ENCODE measurements at regions not wholly inside any gene's neighbourhood (a gene's known extent, or its start where the extent isn't known, plus 50 kb on each side); places are given as distances from the start of the nearest gene placed in this dataset.
"Not testable (repeated sequence)": the region's sequence is repeated elsewhere in the genome, so short reads cannot be mapped to it uniquely, and the experiment has no call there.

DNA sequence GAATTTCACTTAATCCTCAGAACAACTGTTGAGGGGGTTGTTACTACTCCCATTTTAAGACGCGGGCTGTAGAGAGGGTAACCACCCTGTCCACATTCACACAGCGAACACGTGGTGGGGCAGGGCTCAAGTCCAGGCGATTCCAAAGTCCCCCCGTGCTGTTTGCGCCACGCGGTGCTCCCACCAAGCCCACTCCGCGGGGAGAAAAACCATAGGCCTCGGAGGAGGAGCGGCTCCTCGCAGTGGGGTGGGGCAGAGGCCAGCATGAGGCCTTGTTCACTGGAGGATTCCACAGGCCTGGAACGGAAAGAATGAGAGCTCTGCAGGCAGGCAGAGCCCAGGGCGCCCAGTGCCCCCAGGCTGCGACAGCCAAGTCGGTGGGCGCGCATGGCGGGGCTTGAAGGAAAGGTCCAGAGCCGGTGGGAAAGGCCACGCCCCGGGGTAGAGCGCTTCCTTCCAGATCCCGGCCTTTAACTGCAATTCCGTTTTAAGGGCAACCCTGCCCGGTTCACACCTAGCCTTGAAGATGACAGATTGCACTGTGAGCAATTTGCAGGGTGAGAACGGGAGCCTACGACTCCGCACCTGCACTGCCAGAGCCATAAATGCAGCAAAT lies 161.8 kb upstream of the TBL1XR1 start:
- peak; percentile 77 to 78 for DNase-seq

- DNase-seq, result peak; percentile 96 to 97
These were observed 162.5 kb upstream of the TBL1XR1 start for GRCh38 chr3:177359593-177360357.

DNA sequence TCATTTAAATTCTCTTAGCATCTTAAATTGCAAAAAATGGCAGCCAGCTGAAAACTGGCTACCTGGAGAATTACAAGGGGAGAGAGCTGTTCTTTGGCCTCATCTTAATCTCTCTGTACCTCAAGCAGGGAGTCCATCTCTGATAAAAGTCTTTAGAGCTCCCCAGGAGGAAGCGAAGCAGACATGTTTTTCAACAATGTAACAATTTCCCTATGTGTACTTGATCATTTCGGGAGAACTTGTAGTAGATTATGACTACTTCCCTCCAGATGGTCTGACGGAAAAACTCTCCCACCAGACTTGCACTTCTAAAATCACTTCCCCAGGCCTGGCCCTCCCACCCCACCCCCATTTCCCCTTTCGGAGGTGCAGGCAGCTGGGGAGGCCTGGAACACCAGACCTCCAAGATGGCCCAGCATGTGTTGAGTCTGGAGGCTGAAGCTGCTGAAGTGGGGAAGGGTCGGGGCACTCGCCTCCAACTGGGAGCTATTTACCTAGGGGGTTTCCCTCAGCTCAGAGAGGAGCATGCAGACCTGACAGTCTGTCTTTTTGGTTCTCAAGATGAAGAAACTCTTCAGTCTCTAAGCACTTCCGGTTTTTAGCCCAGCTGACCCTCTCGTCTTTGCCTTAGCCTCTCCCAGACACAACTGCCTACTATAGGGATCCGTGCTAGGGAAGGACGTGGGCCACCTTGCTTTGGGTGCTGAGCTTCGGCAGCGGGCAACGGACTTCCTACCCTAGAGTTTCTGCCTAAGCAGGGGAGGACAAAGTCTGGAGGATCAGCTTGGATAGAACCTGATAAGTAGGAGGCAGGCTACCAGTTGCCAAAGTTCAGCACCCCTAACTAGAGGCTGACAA lies 164.0 kb upstream of the TBL1XR1 start:
- peak in 1 of 2 experiments; percentile 35 for DNase-seq

DNA sequence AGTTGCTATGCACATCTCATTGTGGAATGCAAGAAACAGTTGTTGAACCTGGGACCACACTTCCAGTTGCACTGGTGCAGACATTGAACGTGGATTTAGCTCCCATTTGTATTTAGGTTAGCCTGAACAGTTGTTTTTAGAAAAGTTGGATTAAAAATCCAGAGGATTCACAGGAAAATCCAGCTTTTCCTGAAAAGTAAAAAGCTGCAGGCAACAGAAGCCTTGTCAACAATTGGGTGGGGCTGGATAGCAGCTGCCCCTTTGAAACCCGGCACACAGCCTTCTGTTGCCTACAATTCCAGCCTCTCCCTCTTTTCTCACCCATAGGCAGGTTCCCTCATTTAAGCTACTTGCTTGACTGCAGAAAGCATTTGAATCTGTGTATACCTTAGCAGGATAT lies 165.3 kb upstream of the TBL1XR1 start:
- no peak for DNase-seq

- DNase-seq, result no peak
These were observed 167.0 kb upstream of the TBL1XR1 start for GRCh38 chr3:177364236-177364635.

DNA sequence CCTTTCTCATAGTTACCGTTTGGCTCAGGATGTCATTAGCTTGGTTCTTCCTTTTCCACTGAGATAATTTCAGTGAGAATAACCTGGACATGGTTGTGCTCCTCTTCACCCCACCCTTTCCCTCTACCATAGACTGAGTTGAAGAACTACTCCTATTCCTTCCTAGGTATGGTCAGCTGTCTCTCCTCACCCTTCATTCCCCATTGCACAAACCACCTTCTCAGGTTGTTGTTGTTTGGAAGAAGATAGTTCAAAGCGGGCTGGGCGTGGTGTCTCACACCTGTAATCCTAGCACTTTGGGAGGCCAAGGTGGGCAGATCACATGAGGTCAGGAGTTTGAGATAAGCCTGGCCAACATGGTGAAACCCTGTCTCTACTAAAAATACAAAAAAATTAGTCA lies 168.0 kb upstream of the TBL1XR1 start:
- DNase-seq, result not testable (repeated sequence)

GRCh38 chr3:177367788-177368187 lies 170.5 kb upstream of the TBL1XR1 start:
- DNase-seq, result no peak

- DNase-seq, result no peak
These were observed 173.1 kb upstream of the TBL1XR1 start for GRCh38 chr3:177370246-177370822.

GRCh38 chr3:177371146-177371545 lies 173.9 kb upstream of the TBL1XR1 start:
- no peak for DNase-seq

- DNase-seq, result no peak
These were observed 174.6 kb upstream of the TBL1XR1 start for GRCh38 chr3:177371888-177372287.

- DNase-seq, result no peak
These were observed 177.0 kb upstream of the TBL1XR1 start for GRCh38 chr3:177374323-177374722.

DNA sequence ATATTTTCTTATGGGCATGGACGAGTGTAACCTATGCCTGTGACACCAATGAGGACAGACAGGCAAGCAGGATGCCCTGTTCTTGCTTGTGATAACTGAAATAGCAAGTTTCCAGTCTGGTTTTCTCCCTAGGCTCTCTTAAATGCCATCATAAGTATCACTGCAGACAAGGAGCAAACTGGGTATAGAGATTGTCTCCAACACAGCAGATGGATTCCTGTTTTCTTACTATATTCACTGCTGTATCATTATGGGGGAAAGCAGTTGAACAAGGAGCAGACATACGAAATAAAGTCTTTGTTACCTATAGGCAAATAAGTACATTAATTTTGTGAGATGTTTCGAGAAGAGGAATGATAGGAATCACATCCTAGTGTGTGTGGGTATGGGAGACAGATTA lies 178.0 kb upstream of the TBL1XR1 start:
- no peak for DNase-seq

- DNase-seq, result no peak
These were observed 179.9 kb upstream of the TBL1XR1 start for GRCh38 chr3:177377166-177377565.

DNA sequence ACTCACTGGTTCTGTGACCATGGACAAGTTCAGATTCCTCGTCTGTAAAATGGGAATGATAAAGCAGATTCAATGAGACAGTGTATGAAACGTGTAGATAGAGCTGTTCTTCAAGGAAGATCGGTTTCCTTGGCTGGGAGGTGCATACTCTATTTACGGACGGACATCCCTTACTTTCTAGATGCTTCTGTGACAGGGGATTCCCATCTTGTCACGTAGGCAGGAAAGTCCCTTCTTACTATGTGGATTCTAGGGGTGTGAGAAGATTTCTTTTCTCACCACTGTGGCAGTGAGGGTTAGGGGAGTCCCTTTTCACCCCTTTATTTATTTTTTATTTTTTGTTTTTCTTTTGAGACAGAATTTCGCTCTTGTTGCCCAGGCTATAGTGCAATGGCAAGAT lies 180.9 kb upstream of the TBL1XR1 start:
- no peak for DNase-seq

- DNase-seq, result no peak
These were observed 181.8 kb upstream of the TBL1XR1 start for GRCh38 chr3:177379045-177379444.

GRCh38 chr3:177381070-177381469 lies 183.8 kb upstream of the TBL1XR1 start:
- no peak for DNase-seq

- no peak for DNase-seq
These were observed 185.7 kb upstream of the TBL1XR1 start for GRCh38 chr3:177382944-177383343.

DNA sequence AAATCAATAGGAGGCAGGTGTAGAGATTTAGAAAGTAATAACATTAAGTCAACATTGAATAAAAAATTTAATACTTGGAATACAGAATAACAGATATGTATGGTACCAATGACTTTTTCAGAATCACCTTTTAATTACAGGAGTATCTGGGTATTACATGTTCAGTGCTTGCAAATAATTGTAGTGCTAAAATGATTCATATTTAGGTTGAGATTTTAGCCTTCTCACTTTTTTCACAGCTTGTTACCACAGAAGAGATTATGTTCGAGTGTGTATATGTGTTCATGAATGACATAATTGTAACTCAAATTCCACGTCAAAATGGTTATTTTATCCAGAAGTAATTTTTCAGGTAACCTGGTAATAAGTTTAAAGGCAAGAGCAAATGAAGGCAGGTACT lies 187.9 kb upstream of the TBL1XR1 start:
- DNase-seq, result no peak

DNA sequence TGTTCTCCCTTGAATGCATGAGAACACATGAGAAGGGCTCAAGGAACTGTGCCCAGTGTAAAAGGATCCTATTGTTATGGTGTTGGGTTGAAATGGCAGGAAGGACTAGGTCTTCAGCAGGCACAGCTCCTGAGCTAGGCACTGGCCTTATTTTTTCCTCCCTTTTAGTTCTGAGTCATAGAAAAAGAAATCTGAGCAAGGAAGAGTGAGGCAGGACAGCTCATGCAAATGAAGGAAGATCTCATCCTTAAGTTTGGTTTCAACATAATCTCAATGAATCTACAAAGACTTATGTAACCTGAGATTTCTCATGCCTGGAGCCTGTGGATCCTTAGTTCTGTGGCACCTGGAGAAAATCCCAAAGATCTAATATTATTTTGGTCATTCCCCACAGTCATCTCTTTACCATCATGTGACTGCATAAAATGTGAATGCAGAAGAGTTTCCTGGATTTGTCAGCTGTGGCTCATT lies 188.6 kb upstream of the TBL1XR1 start:
- no peak for DNase-seq

- no peak for DNase-seq
These were observed 190.9 kb upstream of the TBL1XR1 start for GRCh38 chr3:177388209-177388608.

DNA sequence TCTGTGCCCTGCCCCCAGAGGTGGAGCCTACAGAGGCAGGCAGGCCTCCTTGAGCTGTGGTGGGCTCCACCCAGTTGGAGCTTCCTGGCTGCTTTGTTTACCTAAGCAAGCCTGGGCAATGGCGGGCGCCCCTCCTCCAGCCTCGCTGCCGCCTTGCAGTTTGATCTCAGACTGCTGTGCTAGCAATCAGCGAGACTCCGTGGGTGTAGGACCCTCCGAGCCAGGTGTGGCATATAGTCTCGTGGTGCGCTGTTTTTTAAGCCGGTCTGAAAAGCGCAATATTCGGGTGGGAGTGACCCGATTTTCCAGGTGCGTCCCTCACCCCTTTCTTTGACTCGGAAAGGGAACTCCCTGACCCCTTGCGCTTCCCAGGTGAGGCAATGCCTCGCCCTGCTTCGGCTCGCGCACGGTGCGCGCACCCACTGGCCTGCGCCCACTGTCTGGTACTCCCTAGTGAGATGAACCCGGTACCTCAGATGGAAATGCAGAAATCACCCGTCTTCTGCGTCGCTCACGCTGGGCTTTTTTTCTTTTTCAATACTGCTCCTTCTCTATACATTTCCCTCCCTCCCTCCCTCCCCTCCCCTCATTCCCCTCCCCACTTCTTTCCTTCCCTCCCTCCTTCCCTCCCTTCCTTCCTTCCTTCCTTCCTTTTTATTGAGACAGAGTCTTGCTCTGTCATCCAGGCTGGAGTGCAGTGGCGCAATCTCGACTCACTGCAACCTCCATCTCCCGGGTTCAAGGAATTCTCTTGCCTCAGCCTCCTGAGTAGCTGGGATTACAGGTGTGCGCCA lies 197.1 kb upstream of the TBL1XR1 start:
- not testable (repeated sequence) for DNase-seq

DNA sequence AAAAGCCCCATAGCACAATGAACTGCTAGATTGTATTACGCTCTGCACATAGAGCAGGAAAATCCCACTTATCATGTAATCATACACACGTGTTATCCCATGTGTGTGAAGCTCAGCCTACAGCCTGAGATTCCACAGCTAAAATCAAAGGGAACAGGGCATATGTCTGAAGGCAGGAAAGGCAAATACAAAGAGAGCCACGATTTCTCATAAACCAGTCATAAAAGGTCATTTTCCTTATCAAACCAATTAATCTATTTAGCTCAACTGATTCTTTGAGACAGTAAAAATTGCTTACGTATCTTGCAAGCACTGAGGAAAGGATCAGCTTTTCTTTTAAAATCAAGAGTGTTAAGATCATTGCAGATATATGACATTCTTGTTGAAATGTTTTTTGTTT lies 199.5 kb upstream of the TBL1XR1 start:
- DNase-seq, result no peak

Data from activated T-cell treated with anti-CD3 and anti-CD28 coated beads, Interleukin-2, amount 50 U/mL, for 48 hours (primary cell).